ENCODE measurements at regions not wholly inside any gene's neighbourhood (a gene's known extent, or its start where the extent isn't known, plus 50 kb on each side); places are given as distances from the start of the nearest gene placed in this dataset.

GRCh38 chr4:163680386-163681098 lies 186.1 kb downstream of the TMA16 start:
- Histone ChIP-seq H3K9me3 (no peaks in the 10 kb centered on the region), H3K4me3 (no peak overlapping the region), H3K27ac (no peak overlapping the region), H3K4me1 (no peaks in the 10 kb centered on the region), H3K27me3 (no peaks in the 10 kb centered on the region), H3K36me3 (no peaks in the 10 kb centered on the region)
- no peak for DNase-seq
- WGBS, 2 donors = 39% methylated on average over 1 of the region's 1 CpG
- no peak for TF ChIP-seq CTCF (IDR thresholded peaks at IDR 0.05)
- no peak for TF ChIP-seq POLR2A (IDR thresholded peaks at IDR 0.05)
- intact Hi-C loops (cut with DNase I) = no loop called here

- no peaks in the 10 kb centered on the region for H3K27me3 ChIP-seq
- intact Hi-C loops (cut with DNase I) = no loop called here
Measured at GRCh38 chr4:163681208-163681821, 186.8 kb downstream of the TMA16 start.

GRCh38 chr4:163688856-163689255 lies 194.4 kb downstream of the TMA16 start:
- DNase-seq = no peak
- intact Hi-C loops (cut with DNase I) = no loop called here
- Histone ChIP-seq H3K4me3 (no peak overlapping the region), H3K36me3 (no peaks in the 10 kb centered on the region), H3K27me3 (no peaks in the 10 kb centered on the region), H3K27ac (no peak overlapping the region), H3K9me3 (no peaks in the 10 kb centered on the region), H3K4me1 (no peaks in the 10 kb centered on the region)
- TF ChIP-seq POLR2A (IDR thresholded peaks at IDR 0.05) (no peak), CTCF (IDR thresholded peaks at IDR 0.05) (no peak)

More at GRCh38 chr4:163681208-163681821, 186.8 kb downstream of the TMA16 start:
- no peak for TF ChIP-seq POLR2A (IDR thresholded peaks at IDR 0.05)
- TF ChIP-seq CTCF (IDR thresholded peaks at IDR 0.05) = peak in 5 of 6 experiments; percentile 28 to 45 (median 38)
- Histone ChIP-seq H3K4me1 (no peaks in the 10 kb centered on the region), H3K36me3 (no peaks in the 10 kb centered on the region), H3K27ac (no peak overlapping the region), H3K9me3 (no peaks in the 10 kb centered on the region), H3K4me3 (no peak overlapping the region)
- DNase-seq = no peak
- 24 to 34% methylated on average over 2 of the region's 2 CpGs for WGBS, 2 donors

- Histone ChIP-seq H3K27ac (no peak overlapping the region), H3K4me1 (no peaks in the 10 kb centered on the region), H3K9me3 (no peaks in the 10 kb centered on the region), H3K27me3 (no peaks in the 10 kb centered on the region), H3K4me3 (no peak overlapping the region), H3K36me3 (no peaks in the 10 kb centered on the region)
- intact Hi-C loops (cut with DNase I) = no loop called here
- TF ChIP-seq POLR2A (IDR thresholded peaks at IDR 0.05) = no peak
- no peak for TF ChIP-seq CTCF (IDR thresholded peaks at IDR 0.05)
- no peak for DNase-seq
Measured at GRCh38 chr4:163693211-163693610, 198.7 kb downstream of the TMA16 start.

- Histone ChIP-seq H3K4me3 (no peak overlapping the region), H3K27ac (no peak overlapping the region), H3K27me3 (no peaks in the 10 kb centered on the region), H3K4me1 (no peaks in the 10 kb centered on the region), H3K9me3 (no peaks in the 10 kb centered on the region), H3K36me3 (no peaks in the 10 kb centered on the region)
- TF ChIP-seq CTCF (IDR thresholded peaks at IDR 0.05) (no peak), POLR2A (IDR thresholded peaks at IDR 0.05) (no peak)
- intact Hi-C loops (cut with DNase I) = no loop called here
- WGBS, 2 donors = 74 to 83% methylated on average over 4 of the region's 4 CpGs
- no peak for DNase-seq
Measured at GRCh38 chr4:163693776-163694175, 199.3 kb downstream of the TMA16 start.
